Transverse colon (tissue), 4 donors: ENCODE measurements at regions not wholly inside any gene's neighbourhood (a gene's known extent, or its start where the extent isn't known, plus 50 kb on each side); places are given as distances from the start of the nearest gene placed in this dataset.

Experiments
- DNase-seq: peaks from one replicate; pipeline ENCODE4 v3.0.0-alpha.2; 2019
- H3K27ac ChIP-seq, 4 donors: fragments of 200-600 bp; sonication (generic); 2 replicates each; pipeline ENCODE4 v1.5.1; 2016 to 2018; ENCODE audit warnings: inconsistent platforms in 4 of 4
- H3K27me3 ChIP-seq: fragments of 200-600 bp; sonication (generic); 2 replicates; pipeline ENCODE4 v1.5.1; 2017; ENCODE audit warnings: inconsistent platforms
- H3K36me3 ChIP-seq, 4 donors: fragments of 200-600 bp; sonication (generic); 2 replicates each; pipeline ENCODE4 v1.5.1; 2017 to 2019; ENCODE audit warnings: inconsistent platforms in 4 of 4
- H3K4me1 ChIP-seq, 4 donors: fragments of 200-600 bp; sonication (generic); 2 replicates each; pipeline ENCODE4 v1.5.1; 2017 to 2020; ENCODE audit warnings: inconsistent platforms in 4 of 4
- H3K4me3 ChIP-seq, 4 donors: fragments of 200-600 bp; sonication (generic); 1 replicate in 1 of 4; 2 replicates in 3 of 4; pipeline versions ENCODE4 v1.5.1 to v1.6.1; 2017 to 2019; ENCODE audit warnings: inconsistent platforms in 4 of 4
- H3K9me3 ChIP-seq, 2 donors: fragments of 200-600 bp; sonication (generic); 2 replicates each; pipeline ENCODE4 v1.5.1; 2017 to 2019; ENCODE audit warnings: inconsistent platforms in 2 of 2
- CTCF ChIP-seq, 5 experiments: fragments of 200-600 bp in 3 of 5; fragments of 450-650 bp in 2 of 5; sonication (generic) in 3 of 5; IDR thresholded peaks; 1 replicate in 2 of 5; 2 replicates in 3 of 5; pipeline ENCODE4 v1.5.1; 2016 to 2017; ENCODE audit warnings: antibody characterized with exemption in 5 of 5, inconsistent platforms in 3 of 5, mild to moderate bottlenecking in 2 of 5, moderate library complexity in 1 of 5
- EP300 ChIP-seq: sonication (generic); formaldehyde crosslinking; IDR thresholded peaks from one replicate; pipeline ENCODE4 v1.6.1; 2017; ENCODE audit warnings: antibody characterized with exemption, low read depth
- POLR2A ChIP-seq: fragments of 450-650 bp; IDR thresholded peaks from one replicate; pipeline ENCODE4 v1.6.1; 2016; ENCODE audit warnings: antibody characterized with exemption, mild to moderate bottlenecking, moderate library complexity
- POLR2AphosphoS5 ChIP-seq, 3 donors: sonication (generic); formaldehyde crosslinking; IDR thresholded peaks; one replicate each; pipeline ENCODE4 v1.6.1; 2016; ENCODE audit warnings: antibody characterized with exemption in 3 of 3
- WGBS, 2 donors: methylation state at CpG; one replicate each; pipeline ENCODE4 v1.1.5; 2018; ENCODE audit warnings: low coverage in 1 of 2; 5-methylcytosine and 5-hydroxymethylcytosine counted together
- in situ Hi-C, 4 donors: fragments of 200-750 bp; cut with MboI; loops; one replicate each; pipeline versions ENCODE4 v1.15.0 to v1.15.1; 2017; ENCODE audit warnings: low sequenced_read_pairs in 3 of 4, low pct_ligation_motif_present in 1 of 4, low pct_unique_long_range_greater_than_20kb in 1 of 4
- intact Hi-C: fragments of 100-400 bp; cut with DNase I; formaldehyde crosslinking; loops from one replicate; pipeline ENCODE4 v1.15.1; 2023; ENCODE audit warnings: low total_unique reads

GRCh38 chr11:24145411-24145810 lies 351.4 kb upstream of the LUZP2 start:
- no peaks in the 10 kb centered on the region for H3K9me3 ChIP-seq
- 40 to 66% methylated on average over 5 of the region's 5 CpGs for WGBS, 2 donors
- in situ Hi-C loops: no loop called here
- TF ChIP-seq POLR2AphosphoS5 (IDR thresholded peaks at IDR 0.05) (no peak), EP300 (no peak), CTCF (IDR thresholded peaks at IDR 0.05) (no peak), POLR2A (no peak)
- no peak for DNase-seq
- H3K4me1 ChIP-seq: no peaks in the 10 kb centered on the region
- no peaks in the 10 kb centered on the region for H3K36me3 ChIP-seq
- H3K27me3 ChIP-seq: no peaks in the 10 kb centered on the region
- no peak overlapping the region for H3K27ac ChIP-seq
- H3K4me3 ChIP-seq: no peak overlapping the region
- intact Hi-C loops: no loop called here

GRCh38 chr11:24153337-24153736 lies 343.5 kb upstream of the LUZP2 start:
- no peaks in the 10 kb centered on the region for H3K27me3 ChIP-seq
- H3K4me3 ChIP-seq: no peak overlapping the region
- no peaks in the 10 kb centered on the region for H3K36me3 ChIP-seq
- WGBS, 2 donors: 87 to 100% methylated on average over 1 of the region's 1 CpG
- DNase-seq: no peak
- no peak overlapping the region for H3K27ac ChIP-seq
- H3K4me1 ChIP-seq: no peaks in the 10 kb centered on the region
- in situ Hi-C loops (no loop called here), intact Hi-C loops (no loop called here)
- TF ChIP-seq POLR2AphosphoS5 (IDR thresholded peaks at IDR 0.05) (no peak), CTCF (IDR thresholded peaks at IDR 0.05) (no peak), EP300 (no peak), POLR2A (no peak)
- H3K9me3 ChIP-seq: no peaks in the 10 kb centered on the region

- Histone ChIP-seq H3K4me1 (no peaks in the 10 kb centered on the region), H3K27me3 (no peaks in the 10 kb centered on the region), H3K4me3 (no peak overlapping the region), H3K27ac (no peak overlapping the region), H3K9me3 (no peaks in the 10 kb centered on the region), H3K36me3 (no peaks in the 10 kb centered on the region)
- no peak for DNase-seq
- intact Hi-C loops: no loop called here
- in situ Hi-C loops: no loop called here
- 90% methylated on average over 7 of the region's 7 CpGs; no CpG with 5 or more reads in 1 of the 2 donors for WGBS, 2 donors
- no peak for TF ChIP-seq POLR2AphosphoS5 (IDR thresholded peaks at IDR 0.05)
- TF ChIP-seq CTCF (IDR thresholded peaks at IDR 0.05): no peak
- no peak for TF ChIP-seq EP300
- TF ChIP-seq POLR2A: no peak
Measured at GRCh38 chr11:24155792-24156191, 341.1 kb upstream of the LUZP2 start.

GRCh38 chr11:24157316-24157715 lies 339.5 kb upstream of the LUZP2 start:
- 39 to 75% methylated on average over 2 of the region's 2 CpGs for WGBS, 2 donors
- no peaks in the 10 kb centered on the region for H3K4me1 ChIP-seq
- no peaks in the 10 kb centered on the region for H3K9me3 ChIP-seq
- no peak overlapping the region for H3K27ac ChIP-seq
- no peak for DNase-seq
- intact Hi-C loops (no loop called here), in situ Hi-C loops (no loop called here)
- no peak for TF ChIP-seq CTCF (IDR thresholded peaks at IDR 0.05)
- no peak for TF ChIP-seq POLR2AphosphoS5 (IDR thresholded peaks at IDR 0.05)
- TF ChIP-seq POLR2A: no peak
- TF ChIP-seq EP300: no peak
- H3K36me3 ChIP-seq: no peaks in the 10 kb centered on the region
- H3K4me3 ChIP-seq: no peak overlapping the region
- no peaks in the 10 kb centered on the region for H3K27me3 ChIP-seq
